ENCODE measurements at regions not wholly inside any gene's neighbourhood (a gene's known extent, or its start where the extent isn't known, plus 50 kb on each side); places are given as distances from the start of the nearest gene placed in this dataset.

GRCh38 chr7:17234030-17234397 lies 64.4 kb upstream of the AHR start:
- Histone ChIP-seq H3K27ac (ENCODE audit: low read length) (no peak overlapping the region), H3K9ac (ENCODE audit: low read length) (no peak overlapping the region)

GRCh38 chr7:17234398-17235031 lies 63.9 kb upstream of the AHR start:
- Histone ChIP-seq H4K20me1 (ENCODE audit: insufficient read depth) (no peaks in the 10 kb centered on the region), H3K4me3 (ENCODE audit: low read length) (no peak overlapping the region), H3F3A (ENCODE audit: insufficient read depth, low read length, poor library complexity, severe bottlenecking) (no peaks in the 10 kb centered on the region), H3K36me3 (ENCODE audit: insufficient read depth, low read length) (no peaks in the 10 kb centered on the region), H2AFZ (ENCODE audit: low read depth, low read length) (no peak overlapping the region), H3K79me2 (replicated peaks; ENCODE audit: insufficient read depth, low read length) (no peaks in the 10 kb centered on the region), H3K27ac (ENCODE audit: low read length) (no peak overlapping the region), H3K9ac (ENCODE audit: low read length) (no peak overlapping the region), H3K9me2 (ENCODE audit: insufficient read depth, low read length) (no peaks in the 10 kb centered on the region), H3K27me3 (ENCODE audit: insufficient read depth, low read depth, low read length) (no peaks in the 10 kb centered on the region), H3K4me2 (ENCODE audit: low read length) (no peak overlapping the region), H3K9me3 (ENCODE audit: low read length) (no peaks in the 10 kb centered on the region)
- TF ChIP-seq TAF1 (IDR thresholded peaks at IDR 0.05; ENCODE audit: low read depth) (no peak), EP300 (conservative IDR thresholded peaks at IDR 0.05; ENCODE audit: poor library complexity, severe bottlenecking) (no peak), RAD21 (conservative IDR thresholded peaks at IDR 0.05) (no peak), MXI1 (conservative IDR thresholded peaks at IDR 0.05; ENCODE audit: poor library complexity, severe bottlenecking) (no peak), POLR2AphosphoS5 (IDR thresholded peaks at IDR 0.05) (no peak), REST (IDR thresholded peaks at IDR 0.05; ENCODE audit: borderline replicate concordance) (no peak), EZH2 (IDR thresholded peaks at IDR 0.05; ENCODE audit: borderline replicate concordance, insufficient read depth, low read length, poor library complexity, severe bottlenecking) (no peak), SMC3 (conservative IDR thresholded peaks at IDR 0.05; ENCODE audit: poor library complexity) (no peak), CTCF (IDR thresholded peaks at IDR 0.05; ENCODE audit: poor library complexity, severe bottlenecking) (no peak)

More at GRCh38 chr7:17234030-17234397, 64.4 kb upstream of the AHR start:
- Histone ChIP-seq H4K20me1 (ENCODE audit: insufficient read depth) (no peaks in the 10 kb centered on the region), H3K27me3 (ENCODE audit: insufficient read depth, low read depth, low read length) (no peaks in the 10 kb centered on the region), H3K36me3 (ENCODE audit: insufficient read depth, low read length) (no peaks in the 10 kb centered on the region), H3K9me2 (ENCODE audit: insufficient read depth, low read length) (no peaks in the 10 kb centered on the region), H3F3A (ENCODE audit: insufficient read depth, low read length, poor library complexity, severe bottlenecking) (no peaks in the 10 kb centered on the region), H3K4me3 (ENCODE audit: low read length) (no peak overlapping the region), H3K79me2 (replicated peaks; ENCODE audit: insufficient read depth, low read length) (no peaks in the 10 kb centered on the region), H2AFZ (ENCODE audit: low read depth, low read length) (no peak overlapping the region), H3K4me2 (ENCODE audit: low read length) (no peak overlapping the region), H3K9me3 (ENCODE audit: low read length) (no peaks in the 10 kb centered on the region)
- no peak for TF ChIP-seq CTCF (IDR thresholded peaks at IDR 0.05; ENCODE audit: poor library complexity, severe bottlenecking)
- TF ChIP-seq RAD21 (conservative IDR thresholded peaks at IDR 0.05) = no peak
- no peak for TF ChIP-seq POLR2AphosphoS5 (IDR thresholded peaks at IDR 0.05)
- no peak for TF ChIP-seq SMC3 (conservative IDR thresholded peaks at IDR 0.05; ENCODE audit: poor library complexity)
- TF ChIP-seq MXI1 (conservative IDR thresholded peaks at IDR 0.05; ENCODE audit: poor library complexity, severe bottlenecking) = no peak

Data from neural cell (in vitro differentiated cells).